HCT116 (cell line): ENCODE measurements at regions not wholly inside any gene's neighbourhood (a gene's known extent, or its start where the extent isn't known, plus 50 kb on each side); places are given as distances from the start of the nearest gene placed in this dataset.

Experiments used
- CTCF ChIP-seq, 3 experiments: fragments of 200-600 bp in 1 of 3; sonication (generic) in 1 of 3; IDR thresholded peaks in 2 of 3; conservative IDR thresholded peaks in 1 of 3; 2 replicates each; pipeline ENCODE4 v1.5.1; 2012 to 2017; ENCODE audit warnings: low read depth in 2 of 3, low read length in 2 of 3, antibody characterized with exemption in 1 of 3, borderline replicate concordance in 1 of 3, control low read depth in 1 of 3, mild to moderate bottlenecking in 1 of 3, mixed read lengths in 1 of 3, mixed run types in 1 of 3, moderate library complexity in 1 of 3; ENCODE audit not compliant: insufficient read depth in 1 of 3
- EGR1 ChIP-seq: IDR thresholded peaks from 2 replicates; pipeline ENCODE4 v1.6.1; 2012; ENCODE audit warnings: low read depth
- EZH2 ChIP-seq: fragments of 200-600 bp; sonication (generic); IDR thresholded peaks from 2 replicates; pipeline ENCODE4 v1.6.1; 2017; ENCODE audit warnings: antibody characterized with exemption, mixed run types
- POLR2A ChIP-seq: IDR thresholded peaks from 2 replicates; pipeline ENCODE4 v1.7.0; 2011; ENCODE audit warnings: borderline replicate concordance; ENCODE audit not compliant: insufficient read depth, insufficient read length; ENCODE audit errors: extremely low read depth
- POLR2AphosphoS5 ChIP-seq: IDR thresholded peaks from 2 replicates; pipeline ENCODE4 v1.6.1; 2011; ENCODE audit warnings: mild to moderate bottlenecking, low read depth, low read length, moderate library complexity
- TCF7L2 ChIP-seq: IDR thresholded peaks from 2 replicates; pipeline ENCODE4 v1.7.0; 2011; ENCODE audit warnings: borderline replicate concordance, inconsistent platforms; ENCODE audit not compliant: insufficient read depth, insufficient read length; ENCODE audit errors: extremely low read depth
- ZBTB33 ChIP-seq: IDR thresholded peaks from 2 replicates; pipeline ENCODE4 v1.6.1; 2011; ENCODE audit warnings: mild to moderate bottlenecking, low read length, moderate library complexity; ENCODE audit not compliant: insufficient replicate concordance; ENCODE audit errors: extremely low read depth

- TF ChIP-seq ZBTB33 (no peak), CTCF (IDR thresholded peaks at IDR 0.05 in 2 of 3, conservative IDR thresholded peaks at IDR 0.05 in 1 of 3; ENCODE audit: borderline replicate concordance in 1 of 3, insufficient read depth in 1 of 3, low read depth in 2 of 3, low read length in 2 of 3) (no peak), POLR2A (no peak), EZH2 (no peak), TCF7L2 (no peak), EGR1 (no peak), POLR2AphosphoS5 (no peak)
Measured at GRCh38 chr10:62748386-62748785, 56.1 kb upstream of the ADO start.
